ENCODE measurements at regions not wholly inside any gene's neighbourhood (a gene's known extent, or its start where the extent isn't known, plus 50 kb on each side); places are given as distances from the start of the nearest gene placed in this dataset.

DNA sequence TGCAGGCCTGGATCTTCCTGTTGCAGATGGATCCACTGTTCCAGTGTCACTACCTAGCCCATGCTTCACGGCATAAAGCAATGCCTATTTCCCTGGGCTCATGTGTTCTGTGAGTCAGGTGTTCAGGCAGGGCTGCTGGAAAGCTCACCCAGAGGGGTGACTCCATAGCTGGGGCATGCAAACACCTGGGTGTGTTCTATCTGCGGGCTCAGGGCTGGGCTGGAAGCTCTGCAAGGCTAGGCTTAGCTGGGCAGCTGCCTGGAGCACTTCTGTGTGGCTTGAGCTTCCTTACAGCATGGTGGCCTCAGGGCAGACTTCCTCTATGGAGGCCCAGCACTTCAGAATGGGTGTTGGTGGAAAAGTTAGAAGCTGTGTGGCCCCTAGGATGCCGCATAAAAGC, 139.9 kb downstream of the GADD45G start:
- no peak for DNase-seq (ENCODE audit: low read depth, low spot score)
- Histone ChIP-seq H3K9ac (ENCODE audit: insufficient read length) (no peak overlapping the region), H3K9me3 (ENCODE audit: low read depth, low read length) (no peaks in the 10 kb centered on the region), H3K36me3 (ENCODE audit: insufficient read depth, low read length) (no peaks in the 10 kb centered on the region), H3K4me3 (no peak overlapping the region), H3K27ac (no peak overlapping the region)
- TF ChIP-seq EZH2 (IDR thresholded peaks at IDR 0.05) (no peak), FOXP2 (optimal IDR thresholded peaks at IDR 0.05; ENCODE audit: control extremely low read depth, extremely low read length, insufficient read depth) (no peak), POLR2AphosphoS5 (IDR thresholded peaks at IDR 0.05; ENCODE audit: borderline replicate concordance, low read depth, low read length) (no peak)

DNA sequence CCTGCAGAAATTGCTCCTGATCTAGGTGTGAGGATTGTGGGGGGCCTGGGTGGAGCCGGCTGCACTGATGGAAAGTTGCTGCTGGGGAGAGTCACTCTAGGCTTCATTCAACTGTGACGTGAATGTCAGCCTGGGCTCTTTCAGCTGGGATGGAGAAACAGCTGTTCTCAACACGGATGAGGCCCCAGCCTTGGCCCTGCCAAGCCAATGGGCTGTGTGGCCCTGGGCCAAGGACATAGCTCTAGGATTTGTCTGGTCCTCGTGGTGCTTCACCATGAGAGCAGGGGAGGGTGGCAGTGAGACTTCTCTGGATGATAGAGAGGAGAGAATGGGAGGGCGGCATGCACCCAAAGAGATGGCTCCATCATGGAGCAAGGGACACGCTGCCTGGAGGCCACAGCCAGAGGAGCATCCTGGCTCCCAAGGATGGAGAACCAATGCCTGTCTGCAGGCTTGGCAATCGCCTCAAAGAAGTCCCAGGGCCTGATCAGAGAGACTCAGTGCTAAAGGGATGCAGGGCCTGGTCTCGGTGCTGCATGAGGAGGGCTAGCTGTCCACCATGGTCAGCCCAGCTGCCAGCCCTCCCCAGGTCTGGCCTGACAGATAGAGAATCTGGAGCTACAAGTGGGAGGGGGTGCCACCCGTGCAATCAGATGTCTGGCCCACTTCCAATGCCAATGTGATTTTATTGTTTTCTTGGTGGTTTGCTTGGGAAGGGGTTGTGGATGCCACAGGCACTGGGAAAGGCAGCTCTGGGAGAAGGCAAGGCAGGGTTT, 141.0 kb downstream of the GADD45G start:
- Histone ChIP-seq H3K9me3 (ENCODE audit: low read depth, low read length) (no peaks in the 10 kb centered on the region), H3K36me3 (ENCODE audit: insufficient read depth, low read length) (no peaks in the 10 kb centered on the region), H3K27ac (no peak overlapping the region), H3K9ac (ENCODE audit: insufficient read length) (no peak overlapping the region), H3K4me3 (no peak overlapping the region)
- TF ChIP-seq FOXP2 (optimal IDR thresholded peaks at IDR 0.05; ENCODE audit: control extremely low read depth, extremely low read length, insufficient read depth) (no peak), EZH2 (IDR thresholded peaks at IDR 0.05) (no peak), POLR2AphosphoS5 (IDR thresholded peaks at IDR 0.05; ENCODE audit: borderline replicate concordance, low read depth, low read length) (no peak)
- DNase-seq (ENCODE audit: low read depth, low spot score): no peak

DNA sequence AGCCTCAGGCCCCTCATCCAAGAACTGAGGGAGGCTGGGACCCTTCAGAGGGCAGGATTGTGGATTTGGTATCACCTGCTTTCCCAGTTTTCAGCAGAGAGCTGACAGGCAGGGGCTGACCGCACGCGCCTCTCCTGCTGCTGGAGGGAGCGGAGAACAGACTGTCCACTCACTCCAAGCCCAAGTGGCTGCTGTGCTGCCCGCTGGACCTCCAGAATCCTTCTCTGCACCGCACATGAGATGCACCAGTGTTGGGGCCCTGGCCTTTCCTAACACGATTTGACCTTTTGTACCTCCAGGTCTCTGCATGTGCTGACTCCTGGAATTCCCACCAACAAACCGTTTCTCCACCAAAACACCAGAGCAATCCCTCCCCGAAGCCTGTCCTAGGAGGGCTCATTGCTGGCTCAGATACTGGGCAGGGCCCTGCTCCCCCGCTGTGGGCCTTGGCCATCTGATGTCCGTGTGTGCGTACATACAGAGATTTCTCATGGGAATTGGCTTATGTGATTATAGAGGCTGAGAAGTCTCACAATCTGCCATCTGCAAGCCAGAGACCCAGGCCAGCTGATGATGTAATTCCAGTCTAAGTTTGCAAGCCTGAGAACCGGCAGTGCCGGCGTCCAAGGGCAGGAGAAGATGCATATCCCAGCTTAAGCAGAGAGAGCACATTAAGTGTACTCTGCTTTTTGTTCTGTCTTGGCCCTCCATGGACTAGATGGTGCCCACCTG, 141.7 kb downstream of the GADD45G start:
- no peaks in the 10 kb centered on the region for H3K36me3 ChIP-seq (ENCODE audit: insufficient read depth, low read length)
- DNase-seq (ENCODE audit: low read depth, low spot score): no peak
- no peak overlapping the region for H3K9ac ChIP-seq (ENCODE audit: insufficient read length)
- H3K27ac ChIP-seq: no peak overlapping the region
- no peak overlapping the region for H3K4me3 ChIP-seq
- TF ChIP-seq POLR2AphosphoS5 (IDR thresholded peaks at IDR 0.05; ENCODE audit: borderline replicate concordance, low read depth, low read length) (no peak), FOXP2 (optimal IDR thresholded peaks at IDR 0.05; ENCODE audit: control extremely low read depth, extremely low read length, insufficient read depth) (no peak), EZH2 (IDR thresholded peaks at IDR 0.05) (no peak)
- no peaks in the 10 kb centered on the region for H3K9me3 ChIP-seq (ENCODE audit: low read depth, low read length)

DNA sequence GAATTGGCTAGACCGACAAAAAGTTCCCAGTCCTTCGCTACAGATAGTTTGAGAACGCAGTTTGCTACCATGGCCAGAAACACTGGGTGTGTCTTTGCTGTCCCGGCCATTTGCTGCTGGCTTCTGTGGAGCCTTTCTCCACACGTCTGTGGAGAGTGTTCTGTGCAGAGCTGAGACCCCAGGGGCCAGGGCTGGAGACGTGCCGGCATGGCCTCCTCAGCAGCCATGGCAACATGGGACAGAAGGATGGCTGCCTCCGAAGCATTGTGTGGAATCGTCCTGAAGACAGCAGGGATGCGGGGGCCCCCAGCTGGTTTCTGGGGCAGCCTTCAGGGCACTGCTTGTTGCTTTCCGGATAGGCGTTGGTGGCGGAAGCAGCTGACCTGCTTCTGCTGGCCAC, 142.8 kb downstream of the GADD45G start:
- Histone ChIP-seq H3K4me3 (no peak overlapping the region), H3K9me3 (ENCODE audit: low read depth, low read length) (no peaks in the 10 kb centered on the region), H3K36me3 (ENCODE audit: insufficient read depth, low read length) (no peaks in the 10 kb centered on the region), H3K27ac (no peak overlapping the region), H3K9ac (ENCODE audit: insufficient read length) (no peak overlapping the region)
- DNase-seq (ENCODE audit: low read depth, low spot score): no peak
- TF ChIP-seq FOXP2 (optimal IDR thresholded peaks at IDR 0.05; ENCODE audit: control extremely low read depth, extremely low read length, insufficient read depth) (no peak), POLR2AphosphoS5 (IDR thresholded peaks at IDR 0.05; ENCODE audit: borderline replicate concordance, low read depth, low read length) (no peak), EZH2 (IDR thresholded peaks at IDR 0.05) (no peak)

DNA sequence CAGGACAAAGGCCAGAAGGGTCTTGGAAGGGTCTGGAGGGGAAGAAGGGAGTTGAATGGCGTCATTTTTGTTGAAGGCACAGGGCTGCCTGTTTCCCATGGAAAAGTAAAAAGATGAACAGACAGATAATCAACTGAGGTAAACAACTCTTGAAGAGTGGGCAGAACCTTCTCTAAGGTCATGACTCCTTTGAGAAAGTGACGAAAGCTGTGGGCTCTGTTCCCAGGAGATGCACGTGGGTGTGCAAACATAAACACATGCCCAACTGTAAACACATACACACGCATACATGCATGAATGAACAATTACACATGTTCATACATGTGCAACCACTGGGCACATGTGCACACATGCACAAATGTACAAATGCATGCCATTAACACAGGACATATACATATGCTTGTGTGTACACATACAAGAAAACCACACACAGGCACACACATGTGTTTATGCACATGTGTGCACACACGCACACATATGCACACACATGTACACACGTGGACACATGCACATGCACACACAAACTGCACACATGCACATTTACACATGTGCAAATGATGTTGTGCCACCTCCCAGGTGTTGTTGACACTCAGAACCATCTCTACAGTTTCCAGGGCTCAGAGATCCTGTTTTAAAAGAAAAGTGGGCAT, 143.3 kb downstream of the GADD45G start:
- H3K27ac ChIP-seq: no peak overlapping the region
- no peak overlapping the region for H3K4me3 ChIP-seq
- no peaks in the 10 kb centered on the region for H3K36me3 ChIP-seq (ENCODE audit: insufficient read depth, low read length)
- DNase-seq (ENCODE audit: low read depth, low spot score): no peak
- no peaks in the 10 kb centered on the region for H3K9me3 ChIP-seq (ENCODE audit: low read depth, low read length)
- TF ChIP-seq EZH2 (IDR thresholded peaks at IDR 0.05) (no peak), FOXP2 (optimal IDR thresholded peaks at IDR 0.05; ENCODE audit: control extremely low read depth, extremely low read length, insufficient read depth) (no peak), POLR2AphosphoS5 (IDR thresholded peaks at IDR 0.05; ENCODE audit: borderline replicate concordance, low read depth, low read length) (no peak)
- H3K9ac ChIP-seq (ENCODE audit: insufficient read length): no peak overlapping the region

DNA sequence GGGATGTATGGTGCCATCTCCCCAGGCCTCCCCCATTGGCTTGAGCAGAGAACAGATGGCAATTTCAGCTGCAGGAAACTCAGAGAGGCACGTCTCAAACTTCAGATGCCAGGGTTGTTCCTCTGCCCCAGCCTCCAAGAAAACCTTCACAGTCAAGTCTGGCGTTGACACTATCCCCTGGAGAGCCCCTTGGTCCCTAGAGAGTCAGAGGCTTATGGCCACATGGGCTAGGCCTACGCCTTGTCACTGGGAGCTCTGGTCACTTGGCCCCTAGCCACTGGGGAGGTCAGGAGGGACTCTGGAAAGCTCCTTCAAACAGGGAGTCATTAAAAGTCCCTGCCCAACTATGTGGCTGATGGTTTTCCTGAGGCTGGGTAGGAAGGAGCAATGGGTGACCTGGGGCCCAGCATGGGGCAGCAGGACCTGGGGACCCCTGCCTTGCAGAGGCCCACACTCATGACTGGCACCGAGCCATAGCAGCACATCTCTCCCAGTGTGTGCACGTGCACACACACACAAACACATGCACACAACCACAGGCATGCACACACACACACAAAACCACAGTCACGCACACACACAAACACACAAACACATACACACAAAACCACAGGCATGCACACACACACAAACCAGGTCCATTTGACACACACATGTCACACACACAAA, 144.2 kb downstream of the GADD45G start:
- no peak for DNase-seq (ENCODE audit: low read depth, low spot score)
- TF ChIP-seq EZH2 (IDR thresholded peaks at IDR 0.05) (no peak), POLR2AphosphoS5 (IDR thresholded peaks at IDR 0.05; ENCODE audit: borderline replicate concordance, low read depth, low read length) (no peak), FOXP2 (optimal IDR thresholded peaks at IDR 0.05; ENCODE audit: control extremely low read depth, extremely low read length, insufficient read depth) (no peak)
- Histone ChIP-seq H3K36me3 (ENCODE audit: insufficient read depth, low read length) (no peaks in the 10 kb centered on the region), H3K9ac (ENCODE audit: insufficient read length) (no peak overlapping the region), H3K9me3 (ENCODE audit: low read depth, low read length) (no peaks in the 10 kb centered on the region), H3K27ac (no peak overlapping the region), H3K4me3 (no peak overlapping the region)

DNA sequence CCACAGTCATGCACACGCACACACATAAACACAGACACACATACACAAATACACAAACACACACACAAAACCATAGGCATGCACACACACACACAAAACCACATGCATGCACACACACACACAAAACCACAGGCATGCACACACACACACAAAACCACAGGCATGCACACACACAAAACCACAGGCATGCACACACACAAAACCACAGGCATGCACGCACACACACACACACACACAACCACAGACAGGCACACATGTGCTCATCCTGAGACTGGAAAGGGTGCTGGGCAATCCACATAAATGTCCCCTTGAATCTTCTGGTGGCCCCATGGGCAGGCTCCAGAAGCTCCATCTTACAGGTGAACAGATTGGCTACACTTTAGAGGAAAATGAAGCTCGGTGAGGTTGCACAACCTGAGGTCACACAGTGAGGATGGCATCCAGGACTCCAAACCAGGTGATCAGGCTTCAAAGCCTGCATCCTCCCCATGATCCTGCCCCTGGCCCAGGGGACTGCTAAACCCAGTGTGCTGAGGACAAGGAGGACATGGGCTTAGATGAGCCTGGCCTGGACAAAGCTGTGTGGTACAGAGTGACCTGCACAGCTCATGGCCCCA, 144.8 kb downstream of the GADD45G start:
- no peak for TF ChIP-seq POLR2AphosphoS5 (IDR thresholded peaks at IDR 0.05; ENCODE audit: borderline replicate concordance, low read depth, low read length)
- TF ChIP-seq FOXP2 (optimal IDR thresholded peaks at IDR 0.05; ENCODE audit: control extremely low read depth, extremely low read length, insufficient read depth): no peak
- no peak for TF ChIP-seq EZH2 (IDR thresholded peaks at IDR 0.05)
- no peak for DNase-seq (ENCODE audit: low read depth, low spot score)
- no peaks in the 10 kb centered on the region for H3K36me3 ChIP-seq (ENCODE audit: insufficient read depth, low read length)
- H3K9me3 ChIP-seq (ENCODE audit: low read depth, low read length): no peaks in the 10 kb centered on the region
- no peak overlapping the region for H3K4me3 ChIP-seq
- no peak overlapping the region for H3K9ac ChIP-seq (ENCODE audit: insufficient read length)
- no peak overlapping the region for H3K27ac ChIP-seq
